GM12891 (cell line): ENCODE measurements at regions not wholly inside any gene's neighbourhood (a gene's known extent, or its start where the extent isn't known, plus 50 kb on each side); places are given as distances from the start of the nearest gene placed in this dataset.

ENCODE experiments used
- DNase-seq: peaks from one replicate; pipeline ENCODE4 v3.0.0; 2011; ENCODE audit warnings: low spot score; ENCODE audit not compliant: insufficient read length
- FAIRE-seq: peaks from 2 replicates; lab custom pipeline; 2011; peaks lifted over from hg19 to GRCh38; lab: Jason Lieb, UNC
- PAX5 ChIP-seq: IDR thresholded peaks from 2 replicates; pipeline ENCODE4 v1.6.1; 2011; ENCODE audit warnings: low read length, moderate library complexity, mild to moderate bottlenecking; ENCODE audit not compliant: insufficient read depth, severe bottlenecking
- POLR2A ChIP-seq: IDR thresholded peaks from 2 replicates; pipeline ENCODE4 v1.6.1; 2011; ENCODE audit warnings: low read depth, low read length, control low read depth
- POLR2AphosphoS5 ChIP-seq: IDR thresholded peaks from 2 replicates; pipeline ENCODE4 v1.6.1; 2011; ENCODE audit warnings: low read depth, low read length, control low read depth
- POU2F2 ChIP-seq: IDR thresholded peaks from 2 replicates; pipeline ENCODE4 v1.6.1; 2011; ENCODE audit warnings: low read depth, mild to moderate bottlenecking, control low read depth, low read length, moderate library complexity
- SPI1 ChIP-seq: IDR thresholded peaks from 2 replicates; pipeline ENCODE4 v1.6.1; 2011; ENCODE audit warnings: low read depth, low read length, control low read depth
- TAF1 ChIP-seq: IDR thresholded peaks from 2 replicates; pipeline ENCODE4 v1.6.1; 2011; ENCODE audit warnings: low read depth, low read length, control low read depth

GRCh38 chr13:24110011-24110410, 50.5 kb upstream of the SPATA13 start:
- FAIRE-seq: no peak

More at GRCh38 chr13:24110011-24110410, 50.5 kb upstream of the SPATA13 start:
- no peak for DNase-seq
- TF ChIP-seq PAX5 (no peak), TAF1 (no peak), SPI1 (no peak), POLR2A (no peak), POLR2AphosphoS5 (no peak), POU2F2 (no peak)
